GM12864 (cell line): ENCODE measurements at regions not wholly inside any gene's neighbourhood (a gene's known extent, or its start where the extent isn't known, plus 50 kb on each side); places are given as distances from the start of the nearest gene placed in this dataset.
A peak's percentile ranks its signal among the peaks of the same experiment; 100 is the strongest.

Experiments
- DNase-seq: peaks from one replicate; pipeline ENCODE4 v3.0.0-alpha.2; 2011; ENCODE audit warnings: low read depth
- H3K4me3 ChIP-seq: 2 replicates; pipeline ENCODE4 v1.5.1; 2011; ENCODE audit warnings: mild to moderate bottlenecking, low read depth, low read length, control low read depth
- CTCF ChIP-seq: IDR thresholded peaks from 2 replicates; pipeline ENCODE4 v1.5.1; 2011; ENCODE audit warnings: low read depth, mild to moderate bottlenecking, moderate library complexity, low read length, control low read depth, inconsistent platforms; ENCODE audit errors: missing control alignments

GRCh38 chr3:71879089-71879488 is 94.1 kb upstream of the PROK2 start:
- no peak for DNase-seq
- H3K4me3 ChIP-seq = no peak overlapping the region
- TF ChIP-seq CTCF = no peak

GRCh38 chr3:71876135-71877105 is 91.5 kb upstream of the PROK2 start:
- TF ChIP-seq CTCF = no peak
- no peak for DNase-seq
- no peak overlapping the region for H3K4me3 ChIP-seq

- DNase-seq = peak; percentile 53
- TF ChIP-seq CTCF = peak; percentile 96
Measured at GRCh38 chr3:71875461-71875947, 90.6 kb upstream of the PROK2 start.

GRCh38 chr3:71874618-71875017 is 89.7 kb upstream of the PROK2 start:
- DNase-seq = no peak
- TF ChIP-seq CTCF = no peak
- H3K4me3 ChIP-seq = no peak overlapping the region

More at GRCh38 chr3:71875461-71875947, 90.6 kb upstream of the PROK2 start:
- no peak overlapping the region for H3K4me3 ChIP-seq

- no peak for TF ChIP-seq CTCF
- DNase-seq = no peak
- H3K4me3 ChIP-seq = no peak overlapping the region
Measured at GRCh38 chr3:71873093-71873611, 88.2 kb upstream of the PROK2 start.

- no peak for DNase-seq
- no peak overlapping the region for H3K4me3 ChIP-seq
- no peak for TF ChIP-seq CTCF
Measured at GRCh38 chr3:71872256-71872655, 87.3 kb upstream of the PROK2 start.
